Occipital lobe (tissue), 1 donor: ENCODE measurements at regions not wholly inside any gene's neighbourhood (a gene's known extent, or its start where the extent isn't known, plus 50 kb on each side); places are given as distances from the start of the nearest gene placed in this dataset.

Experiments
- DNase-seq: peaks from one replicate; lab custom pipeline; 2025; lab: John Stamatoyannopoulos, UW

DNA sequence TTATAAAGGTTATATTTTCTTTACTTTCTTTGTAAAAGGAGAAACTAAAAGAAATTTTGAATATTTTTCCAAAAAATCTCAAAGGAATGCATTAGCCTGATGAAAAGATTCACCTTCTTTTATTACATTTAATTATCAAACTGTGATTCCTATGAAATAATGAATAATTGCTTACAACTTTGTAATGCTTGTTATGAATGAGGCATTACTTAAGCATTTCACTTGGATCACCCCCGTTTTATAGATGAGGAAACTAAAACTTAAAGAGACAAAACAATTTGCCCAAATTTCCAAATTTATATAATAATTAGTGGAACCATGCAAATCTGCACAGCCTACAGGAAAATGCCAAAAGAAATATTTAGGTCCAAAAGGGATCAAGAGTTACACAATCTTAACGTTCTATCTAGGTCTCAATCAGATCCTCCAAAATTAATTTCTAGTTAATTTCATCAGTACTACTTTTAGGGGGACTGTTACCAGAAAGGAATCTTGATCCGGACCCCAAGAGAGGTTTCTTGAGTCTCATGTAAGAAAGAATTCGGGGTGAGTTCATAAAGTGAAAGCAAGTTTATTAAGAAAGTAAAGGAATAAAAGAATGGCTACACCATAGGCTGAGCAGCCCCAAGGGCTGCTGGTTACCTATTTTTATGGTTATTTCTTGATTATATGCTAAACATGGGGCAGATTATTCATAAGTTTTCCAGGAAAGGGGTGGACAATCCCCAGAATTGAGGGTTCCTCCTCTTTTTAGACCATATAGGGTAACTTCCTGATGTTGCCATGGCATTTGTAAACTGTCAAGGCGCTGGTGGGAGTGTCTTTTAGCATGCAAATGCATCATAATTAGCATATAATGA lies 288.0 kb downstream of the ADGB start:
- DNase-seq: no peak

DNA sequence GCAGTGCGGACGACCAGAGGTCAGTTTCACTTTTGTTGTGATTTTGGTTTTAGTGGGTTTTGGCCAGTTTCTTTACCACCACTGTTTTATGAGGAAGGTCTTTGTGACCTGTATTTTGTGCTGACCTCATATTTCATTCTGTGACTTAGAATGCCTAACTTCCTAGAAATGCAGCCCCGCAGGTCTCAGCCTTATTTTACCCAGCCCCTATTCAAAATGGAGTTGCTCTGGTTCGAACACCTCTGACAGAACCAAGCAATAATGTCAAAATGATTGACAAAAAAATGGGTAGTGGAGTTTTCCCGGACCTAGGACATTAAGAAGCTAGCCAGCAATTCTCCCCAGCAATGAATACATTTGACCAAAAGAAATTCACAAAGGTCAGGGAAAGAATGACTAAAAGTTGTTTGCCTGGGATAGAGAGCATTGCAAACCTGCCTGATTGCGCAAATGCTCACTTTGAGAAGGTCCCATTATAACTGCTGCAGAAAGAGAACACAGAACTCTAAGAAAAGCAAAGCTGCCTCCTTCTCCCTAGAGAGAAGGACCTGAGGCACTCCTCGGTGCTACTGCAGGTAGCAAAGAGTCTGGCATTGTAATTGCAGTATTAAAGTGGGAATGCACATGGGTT lies 288.8 kb downstream of the ADGB start:
- DNase-seq: no peak

DNA sequence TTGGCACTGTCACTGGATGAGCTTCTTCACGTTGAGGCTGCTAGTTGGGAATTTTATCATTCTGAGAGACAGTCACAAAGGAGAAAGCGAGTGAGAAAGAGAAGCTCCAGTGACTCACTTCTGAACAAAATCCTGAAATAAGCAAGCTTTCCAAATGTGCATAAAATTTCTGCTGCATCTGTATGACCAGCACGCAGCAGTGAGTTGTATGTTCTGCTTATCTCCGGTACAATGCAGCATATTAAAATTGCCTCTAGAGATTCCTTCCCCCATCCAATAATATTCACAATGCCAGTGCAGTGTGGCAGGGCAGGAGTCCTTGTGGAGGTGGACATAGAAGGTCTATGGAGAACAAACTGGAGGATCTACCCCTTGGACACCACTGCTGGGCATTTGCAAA lies 290.5 kb downstream of the ADGB start:
- no peak for DNase-seq

DNA sequence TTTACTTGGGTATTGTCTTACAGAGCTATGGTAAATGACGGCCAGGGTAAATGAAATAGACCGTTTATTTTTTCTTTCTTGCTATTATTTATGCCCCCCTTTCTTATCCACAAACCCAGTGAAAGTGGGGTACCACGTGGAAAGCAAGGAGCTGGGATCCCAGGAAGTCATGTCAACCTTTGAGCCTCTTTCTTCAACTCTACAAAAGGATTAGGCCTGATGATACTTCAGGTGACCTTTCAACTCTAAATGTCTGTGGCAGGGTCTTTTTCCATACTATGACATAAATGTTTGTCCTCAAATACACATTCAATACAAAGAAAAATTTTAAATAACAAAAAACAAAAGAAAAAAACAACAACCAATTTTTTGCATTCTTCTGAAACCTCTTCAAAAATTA lies 291.4 kb downstream of the ADGB start:
- DNase-seq: no peak

DNA sequence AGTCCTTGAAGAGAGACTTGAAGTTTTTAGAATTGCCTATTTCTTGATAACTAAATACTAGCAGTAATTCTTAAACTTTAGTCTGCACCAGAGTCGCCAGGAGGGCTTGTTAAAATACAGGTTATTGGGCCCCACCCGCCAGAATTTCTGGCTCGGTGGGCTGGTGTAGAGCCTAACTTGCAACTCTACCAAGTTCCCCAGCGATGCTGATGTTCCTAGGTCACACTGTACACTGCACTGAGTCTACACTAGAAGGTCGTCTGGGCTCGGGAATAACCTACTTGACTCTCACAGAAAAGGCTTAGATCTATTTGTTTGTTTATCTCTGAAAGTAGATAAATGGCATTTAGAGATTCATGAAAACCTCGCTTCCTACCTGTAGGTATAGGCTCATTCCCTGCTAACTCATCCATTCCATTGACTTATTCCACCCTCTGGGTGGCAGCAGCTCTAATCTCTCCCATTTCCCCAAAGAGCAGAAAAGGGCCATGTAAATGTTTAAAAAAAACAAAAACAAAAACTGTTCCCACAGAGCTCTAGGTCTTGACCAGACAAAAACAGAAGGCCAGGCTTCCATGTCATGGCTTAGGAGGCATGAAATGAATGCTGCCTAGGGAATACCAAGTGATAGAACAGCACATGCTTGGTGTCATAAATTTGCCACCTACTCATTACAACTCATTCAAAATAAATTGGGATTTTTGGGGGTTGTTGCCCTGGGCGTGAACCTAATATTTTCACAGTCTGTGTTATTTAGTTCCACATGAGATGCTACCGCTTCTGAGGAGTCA lies 292.1 kb downstream of the ADGB start:
- no peak for DNase-seq

DNA sequence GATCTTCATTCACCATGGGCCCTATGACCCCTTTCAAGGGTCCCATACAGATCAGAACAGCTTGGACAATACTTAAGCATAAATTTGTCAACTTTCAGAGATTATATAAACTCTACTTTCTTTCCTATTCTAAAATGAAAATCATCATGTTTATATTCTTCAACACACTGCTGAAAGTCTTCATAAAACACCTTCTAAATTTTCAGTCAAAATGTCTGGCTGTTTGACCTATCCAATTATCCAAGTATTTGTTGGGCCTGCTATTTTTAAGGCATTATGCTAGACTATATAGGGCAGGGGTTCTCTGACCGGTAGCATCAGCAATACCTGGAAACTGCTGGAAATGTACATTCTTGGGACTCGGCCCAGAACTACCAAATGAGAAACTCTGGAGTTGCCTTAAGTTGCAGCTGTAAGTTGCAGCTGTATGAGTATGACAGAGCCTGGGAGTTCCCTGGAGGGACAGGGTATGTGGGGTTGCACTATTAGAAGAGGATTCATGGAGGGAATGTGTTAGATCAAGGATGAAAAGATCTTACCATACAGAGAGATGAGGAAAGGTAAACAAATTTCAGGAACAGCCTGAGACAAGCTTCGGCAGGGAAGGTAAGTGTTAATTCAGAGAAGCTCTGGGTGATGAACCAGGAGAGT lies 293.0 kb downstream of the ADGB start:
- DNase-seq: no peak

DNA sequence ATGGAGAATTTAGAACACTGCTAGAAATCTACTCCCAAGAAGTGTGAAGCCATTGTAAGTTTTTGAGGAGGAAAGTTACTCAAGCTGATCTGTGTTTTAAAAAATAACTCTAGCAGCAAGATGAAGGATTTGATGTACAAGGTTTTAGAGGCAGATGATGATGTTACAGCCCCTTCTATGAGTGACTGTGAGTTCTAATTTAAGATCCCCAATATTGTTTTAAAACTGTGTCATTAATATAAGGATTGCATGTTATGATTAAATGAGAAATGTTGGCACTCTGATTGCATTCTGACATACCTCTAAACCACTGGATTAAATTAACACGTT lies 293.5 kb downstream of the ADGB start:
- DNase-seq: no peak

DNA sequence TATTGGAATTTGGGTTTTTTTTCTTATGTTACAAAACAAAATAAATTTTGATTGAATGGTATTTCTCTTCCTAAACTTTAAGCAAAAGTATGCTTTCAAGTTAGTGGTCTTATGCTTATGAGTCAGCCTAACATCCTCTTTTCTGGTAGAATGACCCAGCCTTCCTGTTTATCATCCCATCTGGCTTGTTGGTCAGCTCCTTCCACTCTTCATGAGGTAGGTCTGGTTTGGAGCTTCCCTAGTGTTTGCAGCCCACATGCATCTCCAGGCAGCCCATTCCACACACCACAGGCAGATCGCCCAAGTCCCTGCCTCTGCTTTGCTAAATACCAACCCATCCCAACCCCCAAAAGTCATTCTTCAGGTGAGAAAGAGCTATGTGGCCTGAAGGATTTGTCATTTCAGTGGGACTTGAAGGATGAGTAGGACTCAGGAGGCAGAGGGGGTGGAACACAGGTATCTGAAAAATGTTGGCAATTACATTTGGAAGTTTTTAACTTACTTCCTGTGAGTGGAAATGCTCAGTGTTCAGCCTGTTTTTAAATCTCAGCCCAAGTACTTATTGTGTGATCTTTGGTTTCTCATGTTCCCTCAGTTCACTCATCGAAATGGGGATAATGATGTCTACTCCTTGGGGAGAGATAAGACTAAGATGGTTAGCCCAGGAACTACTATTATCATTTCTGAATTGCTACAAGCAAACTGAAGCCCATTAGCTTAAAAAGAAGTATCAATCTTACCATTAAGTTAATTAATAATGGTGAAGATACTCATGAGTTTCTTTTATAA lies 294.0 kb downstream of the ADGB start:
- no peak for DNase-seq

DNA sequence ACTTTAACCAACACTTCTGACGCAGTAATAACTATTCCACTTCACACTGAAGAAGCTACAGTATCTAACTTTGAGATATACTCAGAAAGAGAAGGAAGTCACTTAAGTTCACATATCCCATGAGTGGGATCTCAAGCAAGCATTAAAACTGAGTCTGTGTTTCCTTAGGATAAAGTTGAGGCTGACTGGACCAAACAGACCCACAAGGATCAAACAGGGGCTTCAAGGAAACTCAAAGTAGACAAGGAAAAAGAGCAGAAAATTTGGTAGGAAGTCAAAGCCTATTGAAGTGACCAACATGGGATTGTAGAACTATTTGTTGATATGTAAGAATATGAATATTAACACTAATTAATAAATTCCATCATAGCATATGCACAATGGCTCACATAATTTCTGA lies 294.9 kb downstream of the ADGB start:
- DNase-seq: no peak

DNA sequence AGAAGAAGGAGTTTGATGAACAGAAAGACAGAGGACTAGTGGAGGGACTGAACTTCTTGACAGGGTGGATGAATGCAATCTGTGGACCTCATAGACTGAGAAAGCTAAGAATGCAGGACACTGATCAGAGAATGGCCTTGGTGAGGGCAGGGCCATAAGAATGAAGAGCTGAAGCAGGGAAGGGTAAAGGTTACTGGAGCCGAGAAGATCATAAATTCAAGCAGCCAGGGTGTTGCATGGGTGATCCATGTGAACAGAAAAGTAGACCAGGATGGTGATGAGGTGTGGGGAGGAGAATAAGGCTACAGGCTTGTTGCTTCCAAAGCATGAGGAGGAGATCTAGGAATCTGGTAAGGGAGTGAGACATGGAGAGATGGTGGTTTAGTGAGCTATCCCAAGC lies 295.9 kb downstream of the ADGB start:
- DNase-seq: no peak

DNA sequence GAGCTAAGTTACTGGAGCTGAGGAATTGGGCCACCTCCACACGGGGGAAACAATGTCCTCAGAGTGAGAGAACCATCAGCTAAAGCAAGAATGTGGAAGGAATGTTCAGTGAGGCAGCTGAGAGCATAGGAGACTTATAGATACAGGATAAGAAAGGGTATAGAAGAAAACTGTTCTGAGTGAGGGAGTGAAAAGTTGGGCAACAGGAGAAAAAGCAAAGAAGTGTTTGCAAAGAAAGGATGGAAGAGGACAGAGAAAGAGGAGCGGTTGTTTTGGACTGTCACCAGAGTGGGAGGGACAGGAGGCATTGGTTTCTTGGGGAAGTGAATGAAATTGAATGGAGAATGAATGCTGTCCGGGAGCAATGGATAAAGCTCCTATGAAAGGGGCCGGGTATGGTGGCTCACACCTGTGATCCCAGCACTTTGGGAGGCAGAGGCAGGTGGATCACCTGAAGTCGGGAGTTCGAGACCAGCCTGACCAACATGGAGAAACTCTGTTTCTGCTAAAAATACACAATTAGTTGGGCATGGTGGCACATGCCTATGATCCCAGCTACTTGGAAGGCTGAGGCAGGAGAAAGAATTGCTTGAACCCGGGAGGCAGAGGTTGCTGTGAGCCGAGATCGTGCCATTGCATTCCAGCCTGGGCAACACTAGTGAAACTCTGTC lies 296.5 kb downstream of the ADGB start:
- no peak for DNase-seq

DNA sequence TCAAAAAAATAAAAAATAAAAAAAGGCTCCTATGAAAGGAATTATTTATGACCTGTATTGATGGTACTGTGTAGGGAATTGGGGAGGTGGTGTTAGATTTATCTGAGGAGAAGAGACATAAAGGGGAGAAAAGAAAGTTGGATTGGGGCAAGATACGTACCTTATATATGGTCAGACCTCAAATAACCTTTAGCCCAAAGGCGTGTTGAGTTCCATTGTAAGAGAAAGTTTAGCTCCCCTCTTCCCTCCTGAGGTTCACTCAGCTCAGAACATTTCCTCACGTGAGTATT lies 296.9 kb downstream of the ADGB start:
- no peak for DNase-seq

DNA sequence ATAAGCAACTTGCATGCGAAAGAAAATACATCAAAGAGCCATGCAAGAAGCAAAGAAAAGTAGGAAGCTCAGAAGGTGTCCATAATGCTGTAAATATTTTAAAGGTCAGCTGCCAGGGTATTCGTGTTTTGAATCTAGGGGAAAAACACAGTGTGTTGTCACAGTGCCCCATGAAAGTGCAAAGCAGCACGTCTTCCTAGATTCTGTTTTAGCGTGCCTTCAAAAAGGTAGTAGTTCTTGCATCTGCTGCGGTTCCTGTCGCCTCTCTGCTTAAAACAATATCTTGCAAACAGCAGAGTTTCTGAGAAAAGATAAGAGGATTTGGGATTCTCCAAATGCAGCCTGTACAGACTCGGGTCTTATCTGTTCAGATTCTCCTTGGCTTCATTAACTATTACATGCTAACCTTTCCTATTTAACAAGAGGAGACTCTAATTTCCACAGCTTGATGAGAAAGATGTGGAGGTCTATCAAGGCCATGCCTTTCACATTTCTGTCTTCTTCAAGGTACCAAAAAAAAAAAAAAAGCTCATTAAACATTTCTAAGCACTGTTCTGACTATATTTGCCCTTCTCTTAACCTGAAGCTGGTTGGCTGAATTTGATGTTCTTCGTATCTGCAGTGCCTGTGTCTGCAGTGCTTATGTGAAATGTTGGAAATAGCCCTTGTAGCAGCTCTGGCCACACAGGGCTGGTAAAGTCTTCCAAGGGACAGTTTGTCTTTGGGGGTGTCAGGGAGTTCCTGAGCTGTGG lies 297.5 kb downstream of the ADGB start:
- DNase-seq: no peak

DNA sequence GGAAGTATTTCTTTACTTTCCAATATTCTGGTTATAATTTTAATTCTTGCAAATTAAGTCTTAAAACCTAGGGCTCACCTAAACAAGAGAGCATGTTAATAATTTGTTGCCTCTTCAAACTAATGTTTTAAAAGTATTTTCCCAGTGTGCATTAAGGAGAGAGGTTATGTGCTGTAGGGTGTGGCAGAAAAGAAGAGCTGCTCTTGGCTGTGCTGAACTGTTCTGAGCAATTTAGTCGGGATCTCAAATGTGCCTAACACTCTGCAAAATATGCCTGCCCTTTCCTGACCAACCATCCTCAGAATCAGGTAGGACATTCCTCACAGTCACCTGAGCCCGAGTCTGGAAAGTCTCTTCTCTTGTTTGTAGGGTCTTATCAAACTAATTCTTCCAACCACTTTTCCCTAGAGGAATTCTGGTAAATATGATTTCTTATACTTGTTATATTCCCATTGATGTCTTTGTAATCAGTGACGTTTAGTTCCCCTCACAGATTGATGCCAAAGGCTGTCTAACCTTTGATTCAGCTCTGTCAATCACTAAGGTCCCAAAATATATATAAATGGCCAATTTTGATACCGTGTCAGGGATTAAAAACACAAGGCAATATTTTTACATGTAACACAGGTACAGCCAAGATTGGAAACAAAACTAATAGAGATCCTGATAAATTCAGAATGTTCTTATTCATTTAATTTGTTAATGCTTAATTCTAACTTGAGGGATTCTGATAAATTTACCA lies 298.4 kb downstream of the ADGB start:
- DNase-seq: no peak

DNA sequence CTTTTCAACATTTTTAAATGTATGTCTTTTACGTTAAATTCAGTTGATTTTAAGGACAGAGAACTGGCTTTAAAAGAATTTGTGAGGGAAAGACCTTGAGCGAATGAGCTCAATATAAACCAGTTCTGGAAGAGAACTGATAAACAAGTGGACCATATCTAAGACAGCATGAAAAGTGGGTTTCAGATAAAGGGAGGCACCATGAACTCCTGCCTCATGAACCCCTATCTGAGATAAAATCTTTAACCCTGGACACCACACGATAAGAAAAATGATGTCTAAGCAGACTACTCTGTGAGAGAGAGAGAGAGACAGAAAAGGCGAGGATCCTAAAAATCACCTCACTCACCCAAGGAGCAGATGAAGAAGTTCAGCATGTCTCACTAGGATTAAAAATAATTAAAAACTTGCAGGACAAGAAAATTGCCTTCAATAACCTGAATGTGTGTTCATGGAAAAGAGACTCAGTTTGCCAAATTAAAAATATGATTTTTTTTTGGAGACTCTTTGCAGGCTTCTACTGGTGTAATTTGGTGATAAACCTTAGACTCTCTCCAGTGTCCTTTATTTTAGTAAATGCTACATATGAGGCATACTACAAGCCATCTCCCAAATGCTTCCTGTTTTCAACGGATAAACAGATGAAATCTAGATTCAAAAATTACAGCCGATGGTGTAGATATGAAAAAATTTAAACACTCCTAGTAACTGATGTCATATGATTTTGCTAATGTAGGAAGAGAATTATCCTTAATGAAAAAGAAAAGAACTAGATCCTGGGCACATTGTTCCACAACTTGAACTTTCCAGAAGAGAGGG lies 299.5 kb downstream of the ADGB start:
- DNase-seq: no peak

DNA sequence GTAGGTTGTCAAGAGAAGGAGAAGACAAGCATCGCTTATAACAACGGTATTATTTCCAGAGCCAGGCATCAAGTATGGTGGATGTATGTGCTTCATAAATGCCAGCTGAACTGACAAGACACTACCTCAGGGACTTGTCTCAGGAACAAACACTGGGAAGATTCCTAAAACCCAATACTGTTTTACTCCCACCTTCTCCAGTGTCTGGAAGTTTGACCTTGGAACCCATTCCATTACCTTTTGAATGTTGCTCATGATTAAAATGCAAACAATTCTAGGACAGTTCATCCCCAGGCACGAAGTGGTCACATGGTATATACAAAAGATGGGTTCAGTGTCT lies 300.1 kb downstream of the ADGB start:
- no peak for DNase-seq

DNA sequence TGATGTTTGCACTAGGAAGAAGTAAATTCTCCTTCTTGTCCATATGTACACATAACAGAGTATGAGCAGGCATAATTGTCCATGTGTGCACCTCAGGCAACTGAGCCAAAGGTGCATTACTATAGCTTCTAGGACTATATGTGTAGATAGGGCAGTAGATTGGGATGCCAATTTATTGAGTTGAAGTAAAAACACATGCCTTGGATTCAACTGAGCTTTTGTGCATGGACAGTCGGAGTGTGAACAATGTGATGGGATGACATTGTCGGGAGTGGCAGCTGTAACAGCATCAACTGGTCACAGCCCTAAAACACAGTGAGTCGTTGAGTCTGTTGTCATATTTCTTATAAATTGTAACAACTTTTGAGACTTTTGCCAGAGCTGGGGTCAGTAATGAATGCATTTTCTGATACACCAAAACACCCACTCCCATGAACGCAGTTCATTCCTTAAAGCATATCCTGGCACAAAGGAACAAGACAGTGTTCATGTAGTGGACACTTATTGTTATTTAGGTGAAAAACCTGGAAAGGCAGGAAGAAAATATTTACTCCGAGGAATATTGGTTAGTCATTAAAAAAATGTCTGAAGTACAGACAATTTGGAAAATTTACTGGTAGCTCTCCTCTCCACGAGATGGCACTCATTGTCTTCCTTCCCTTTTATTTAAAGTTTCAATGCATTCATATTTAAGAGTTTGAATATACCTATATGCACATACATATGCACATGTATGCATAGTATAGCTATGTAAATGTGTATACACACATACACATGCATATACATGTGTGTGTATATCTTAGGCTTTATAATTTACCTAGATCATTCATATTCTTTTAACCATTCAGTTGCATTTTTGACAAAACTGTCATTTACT lies 302.0 kb upstream of the STXBP5 start:
- no peak for DNase-seq

DNA sequence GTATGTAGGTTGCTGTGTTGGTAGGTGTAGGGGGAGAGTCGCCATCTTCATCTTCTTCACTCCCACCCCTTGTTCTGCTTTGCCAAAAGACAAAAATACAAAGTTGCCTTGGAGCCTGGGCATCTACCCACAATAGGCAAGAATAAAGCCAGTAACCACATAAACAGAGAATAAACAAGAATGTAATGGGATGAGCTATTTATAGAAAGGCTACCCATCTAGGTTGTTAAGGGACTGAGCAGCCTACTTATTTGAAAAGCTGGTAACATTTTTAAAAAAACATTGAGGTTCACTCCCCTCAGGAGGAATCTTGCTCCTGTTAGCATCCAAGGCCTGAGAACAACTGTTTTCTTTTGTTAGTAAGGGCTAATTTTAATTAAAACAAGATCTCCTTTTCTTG lies 301.4 kb upstream of the STXBP5 start:
- no peak for DNase-seq
